Suprapubic skin (tissue), 4 donors: ENCODE measurements at regions not wholly inside any gene's neighbourhood (a gene's known extent, or its start where the extent isn't known, plus 50 kb on each side); places are given as distances from the start of the nearest gene placed in this dataset.

Experiments
- EP300 ChIP-seq: sonication (generic); formaldehyde crosslinking; IDR thresholded peaks from one replicate; pipeline ENCODE4 v1.6.1; 2017; ENCODE audit warnings: antibody characterized with exemption
- POLR2A ChIP-seq, 2 donors: fragments of 450-650 bp; IDR thresholded peaks; one replicate each; pipeline ENCODE4 v1.6.1; 2017; ENCODE audit warnings: antibody characterized with exemption in 2 of 2, mild to moderate bottlenecking in 2 of 2, moderate library complexity in 2 of 2
- POLR2AphosphoS5 ChIP-seq, 3 donors: sonication (generic); formaldehyde crosslinking; IDR thresholded peaks; one replicate each; pipeline ENCODE4 v1.6.1; 2017; ENCODE audit warnings: antibody characterized with exemption in 3 of 3
- TF ChIP-seq, protein P1 (sequence below), 2 donors: fragments of 200-600 bp in 1 of 2; fragments of 450-650 bp in 1 of 2; sonication (generic) in 1 of 2; IDR thresholded peaks; one replicate each; pipeline ENCODE4 v1.5.1; 2016 to 2019; ENCODE audit warnings: antibody characterized with exemption in 2 of 2, mild to moderate bottlenecking in 1 of 2, moderate library complexity in 1 of 2

DNA sequence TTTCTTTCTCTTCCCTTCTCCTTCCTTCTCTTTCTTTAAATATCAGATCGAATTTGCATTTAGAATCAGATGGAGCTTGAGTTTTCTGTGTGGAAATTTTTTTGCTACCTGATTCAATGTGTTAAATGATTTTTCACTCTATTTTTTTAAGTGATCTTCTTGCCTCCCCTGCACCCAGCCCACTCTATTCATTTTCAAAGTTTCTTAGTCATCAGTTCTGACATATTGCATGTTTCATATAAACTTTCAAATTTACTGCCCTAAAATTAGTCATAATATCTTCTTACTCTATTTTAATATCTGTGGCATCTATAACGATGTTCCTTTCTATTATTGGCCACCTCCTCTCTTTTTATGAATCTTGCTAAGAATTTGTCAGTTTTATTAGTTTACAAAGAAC, 69.1 kb downstream of the MTNR1B start:
- no peak for TF ChIP-seq POLR2A (IDR thresholded peaks at IDR 0.05)
- TF ChIP-seq, protein P1, sequence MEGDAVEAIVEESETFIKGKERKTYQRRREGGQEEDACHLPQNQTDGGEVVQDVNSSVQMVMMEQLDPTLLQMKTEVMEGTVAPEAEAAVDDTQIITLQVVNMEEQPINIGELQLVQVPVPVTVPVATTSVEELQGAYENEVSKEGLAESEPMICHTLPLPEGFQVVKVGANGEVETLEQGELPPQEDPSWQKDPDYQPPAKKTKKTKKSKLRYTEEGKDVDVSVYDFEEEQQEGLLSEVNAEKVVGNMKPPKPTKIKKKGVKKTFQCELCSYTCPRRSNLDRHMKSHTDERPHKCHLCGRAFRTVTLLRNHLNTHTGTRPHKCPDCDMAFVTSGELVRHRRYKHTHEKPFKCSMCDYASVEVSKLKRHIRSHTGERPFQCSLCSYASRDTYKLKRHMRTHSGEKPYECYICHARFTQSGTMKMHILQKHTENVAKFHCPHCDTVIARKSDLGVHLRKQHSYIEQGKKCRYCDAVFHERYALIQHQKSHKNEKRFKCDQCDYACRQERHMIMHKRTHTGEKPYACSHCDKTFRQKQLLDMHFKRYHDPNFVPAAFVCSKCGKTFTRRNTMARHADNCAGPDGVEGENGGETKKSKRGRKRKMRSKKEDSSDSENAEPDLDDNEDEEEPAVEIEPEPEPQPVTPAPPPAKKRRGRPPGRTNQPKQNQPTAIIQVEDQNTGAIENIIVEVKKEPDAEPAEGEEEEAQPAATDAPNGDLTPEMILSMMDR (IDR thresholded peaks at IDR 0.05): no peak
- no peak for TF ChIP-seq POLR2AphosphoS5 (IDR thresholded peaks at IDR 0.05)
- TF ChIP-seq EP300: no peak
